ENCODE measurements at regions not wholly inside any gene's neighbourhood (a gene's known extent, or its start where the extent isn't known, plus 50 kb on each side); places are given as distances from the start of the nearest gene placed in this dataset.

- DNase-seq (ENCODE audit: low read depth, low spot score): no peak
- H3K4me3 ChIP-seq: no peak overlapping the region
- H3K36me3 ChIP-seq (ENCODE audit: insufficient read depth, low read length): no peaks in the 10 kb centered on the region
- TF ChIP-seq FOXP2 (optimal IDR thresholded peaks at IDR 0.05; ENCODE audit: control extremely low read depth, extremely low read length, insufficient read depth): no peak
- no peak overlapping the region for H3K27ac ChIP-seq
- no peaks in the 10 kb centered on the region for H3K9me3 ChIP-seq (ENCODE audit: low read depth, low read length)
- no peak overlapping the region for H3K9ac ChIP-seq (ENCODE audit: insufficient read length)
Observed at GRCh38 chr18:43665105-43665788, 388.0 kb upstream of the SYT4 start.

DNA sequence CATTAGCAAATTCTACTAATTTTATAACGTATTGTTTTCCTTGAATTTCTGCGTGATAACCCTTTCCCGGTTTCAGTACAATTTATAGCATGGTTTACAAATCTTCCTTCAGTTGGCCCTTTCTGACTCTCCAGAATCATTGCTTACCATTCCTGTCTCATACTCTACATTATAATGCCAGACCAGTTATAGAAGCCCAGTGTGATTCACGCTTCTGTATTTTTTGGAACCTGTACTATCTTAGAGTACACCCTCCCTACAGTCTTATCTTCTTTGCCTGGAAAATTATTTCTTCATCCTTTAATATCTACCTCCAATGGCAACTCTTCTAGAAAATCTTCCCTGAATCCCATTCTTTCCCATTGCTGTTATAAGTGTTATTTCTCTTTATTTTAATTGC is 391.6 kb upstream of the SYT4 start:
- no peak for DNase-seq (ENCODE audit: low read depth, low spot score)
- TF ChIP-seq FOXP2 (optimal IDR thresholded peaks at IDR 0.05; ENCODE audit: control extremely low read depth, extremely low read length, insufficient read depth) (no peak), EZH2 (IDR thresholded peaks at IDR 0.05) (no peak), POLR2AphosphoS5 (IDR thresholded peaks at IDR 0.05; ENCODE audit: borderline replicate concordance, low read depth, low read length) (no peak)
- H3K9me3 ChIP-seq (ENCODE audit: low read depth, low read length): no peaks in the 10 kb centered on the region
- H3K27ac ChIP-seq: no peak overlapping the region
- H3K36me3 ChIP-seq (ENCODE audit: insufficient read depth, low read length): no peaks in the 10 kb centered on the region
- H3K4me3 ChIP-seq: no peak overlapping the region
- H3K9ac ChIP-seq (ENCODE audit: insufficient read length): no peak overlapping the region

- Histone ChIP-seq H3K4me3 (no peak overlapping the region), H3K27ac (no peak overlapping the region), H3K36me3 (ENCODE audit: insufficient read depth, low read length) (no peaks in the 10 kb centered on the region), H3K9ac (ENCODE audit: insufficient read length) (no peak overlapping the region), H3K9me3 (ENCODE audit: low read depth, low read length) (no peaks in the 10 kb centered on the region)
- TF ChIP-seq FOXP2 (optimal IDR thresholded peaks at IDR 0.05; ENCODE audit: control extremely low read depth, extremely low read length, insufficient read depth) (no peak), POLR2AphosphoS5 (IDR thresholded peaks at IDR 0.05; ENCODE audit: borderline replicate concordance, low read depth, low read length) (no peak), EZH2 (IDR thresholded peaks at IDR 0.05) (no peak)
- DNase-seq (ENCODE audit: low read depth, low spot score): no peak
Observed at GRCh38 chr18:43671431-43671830, 394.1 kb upstream of the SYT4 start.

- Histone ChIP-seq H3K36me3 (ENCODE audit: insufficient read depth, low read length) (no peaks in the 10 kb centered on the region), H3K4me3 (no peak overlapping the region), H3K9ac (ENCODE audit: insufficient read length) (no peak overlapping the region), H3K27ac (no peak overlapping the region), H3K9me3 (ENCODE audit: low read depth, low read length) (no peaks in the 10 kb centered on the region)
- TF ChIP-seq EZH2 (IDR thresholded peaks at IDR 0.05) (no peak), POLR2AphosphoS5 (IDR thresholded peaks at IDR 0.05; ENCODE audit: borderline replicate concordance, low read depth, low read length) (no peak), FOXP2 (optimal IDR thresholded peaks at IDR 0.05; ENCODE audit: control extremely low read depth, extremely low read length, insufficient read depth) (no peak)
- no peak for DNase-seq (ENCODE audit: low read depth, low spot score)
Observed at GRCh38 chr18:43680096-43680495, 402.8 kb upstream of the SYT4 start.

GRCh38 chr18:43681661-43682060 is 404.4 kb upstream of the SYT4 start:
- TF ChIP-seq EZH2 (IDR thresholded peaks at IDR 0.05): no peak
- no peak for TF ChIP-seq POLR2AphosphoS5 (IDR thresholded peaks at IDR 0.05; ENCODE audit: borderline replicate concordance, low read depth, low read length)
- TF ChIP-seq FOXP2 (optimal IDR thresholded peaks at IDR 0.05; ENCODE audit: control extremely low read depth, extremely low read length, insufficient read depth): no peak
- no peaks in the 10 kb centered on the region for H3K9me3 ChIP-seq (ENCODE audit: low read depth, low read length)

GRCh38 chr18:43682196-43682595 is 404.9 kb upstream of the SYT4 start:
- H3K4me3 ChIP-seq: no peak overlapping the region
- no peak for DNase-seq (ENCODE audit: low read depth, low spot score)
- H3K9ac ChIP-seq (ENCODE audit: insufficient read length): no peak overlapping the region
- no peaks in the 10 kb centered on the region for H3K36me3 ChIP-seq (ENCODE audit: insufficient read depth, low read length)
- TF ChIP-seq EZH2 (IDR thresholded peaks at IDR 0.05) (no peak), FOXP2 (optimal IDR thresholded peaks at IDR 0.05; ENCODE audit: control extremely low read depth, extremely low read length, insufficient read depth) (no peak)
- no peaks in the 10 kb centered on the region for H3K9me3 ChIP-seq (ENCODE audit: low read depth, low read length)
- H3K27ac ChIP-seq: no peak overlapping the region

More at GRCh38 chr18:43681661-43682060, 404.4 kb upstream of the SYT4 start:
- H3K9ac ChIP-seq (ENCODE audit: insufficient read length): no peak overlapping the region
- H3K36me3 ChIP-seq (ENCODE audit: insufficient read depth, low read length): no peaks in the 10 kb centered on the region
- H3K4me3 ChIP-seq: no peak overlapping the region
- DNase-seq (ENCODE audit: low read depth, low spot score): no peak
- no peak overlapping the region for H3K27ac ChIP-seq

- no peaks in the 10 kb centered on the region for H3K36me3 ChIP-seq (ENCODE audit: insufficient read depth, low read length)
- H3K27ac ChIP-seq: no peak overlapping the region
- no peak for DNase-seq (ENCODE audit: low read depth, low spot score)
- no peak overlapping the region for H3K4me3 ChIP-seq
- H3K9me3 ChIP-seq (ENCODE audit: low read depth, low read length): no peaks in the 10 kb centered on the region
- no peak overlapping the region for H3K9ac ChIP-seq (ENCODE audit: insufficient read length)
- no peak for TF ChIP-seq POLR2AphosphoS5 (IDR thresholded peaks at IDR 0.05; ENCODE audit: borderline replicate concordance, low read depth, low read length)
- TF ChIP-seq EZH2 (IDR thresholded peaks at IDR 0.05): no peak
- no peak for TF ChIP-seq FOXP2 (optimal IDR thresholded peaks at IDR 0.05; ENCODE audit: control extremely low read depth, extremely low read length, insufficient read depth)
Observed at GRCh38 chr18:43686709-43687108, 409.4 kb upstream of the SYT4 start.

GRCh38 chr18:43692099-43692690 is 414.9 kb upstream of the SYT4 start:
- H3K27ac ChIP-seq: no peak overlapping the region
- no peak for TF ChIP-seq EZH2 (IDR thresholded peaks at IDR 0.05)
- no peak for TF ChIP-seq FOXP2 (optimal IDR thresholded peaks at IDR 0.05; ENCODE audit: control extremely low read depth, extremely low read length, insufficient read depth)
- no peak for TF ChIP-seq POLR2AphosphoS5 (IDR thresholded peaks at IDR 0.05; ENCODE audit: borderline replicate concordance, low read depth, low read length)
- no peak overlapping the region for H3K9ac ChIP-seq (ENCODE audit: insufficient read length)
- H3K9me3 ChIP-seq (ENCODE audit: low read depth, low read length): no peaks in the 10 kb centered on the region
- H3K4me3 ChIP-seq: no peak overlapping the region
- H3K36me3 ChIP-seq (ENCODE audit: insufficient read depth, low read length): no peaks in the 10 kb centered on the region
- DNase-seq (ENCODE audit: low read depth, low spot score): no peak

DNA sequence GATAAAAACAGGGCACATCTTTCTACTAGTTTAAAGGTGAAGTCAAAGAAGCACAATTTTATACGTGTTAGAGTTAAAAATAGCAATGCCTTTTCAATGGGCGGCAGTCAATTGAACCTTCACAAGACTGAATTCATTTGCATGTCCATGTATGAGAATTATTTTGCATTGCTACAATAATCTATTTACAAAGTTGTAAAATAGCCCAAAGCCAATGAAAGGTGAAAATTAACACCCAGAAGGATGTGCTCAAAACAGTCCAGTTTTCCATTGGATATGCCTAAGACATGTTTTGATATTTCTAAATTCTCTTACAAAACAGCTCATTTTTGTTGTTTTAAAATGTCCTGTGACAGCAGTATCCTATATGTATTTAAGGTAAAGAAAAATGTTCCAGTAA is 425.1 kb upstream of the SYT4 start:
- H3K36me3 ChIP-seq (ENCODE audit: insufficient read depth, low read length): no peaks in the 10 kb centered on the region
- no peak overlapping the region for H3K27ac ChIP-seq
- TF ChIP-seq FOXP2 (optimal IDR thresholded peaks at IDR 0.05; ENCODE audit: control extremely low read depth, extremely low read length, insufficient read depth) (no peak), EZH2 (IDR thresholded peaks at IDR 0.05) (no peak), POLR2AphosphoS5 (IDR thresholded peaks at IDR 0.05; ENCODE audit: borderline replicate concordance, low read depth, low read length) (no peak)
- H3K9ac ChIP-seq (ENCODE audit: insufficient read length): no peak overlapping the region
- no peak overlapping the region for H3K4me3 ChIP-seq
- no peak for DNase-seq (ENCODE audit: low read depth, low spot score)
- no peaks in the 10 kb centered on the region for H3K9me3 ChIP-seq (ENCODE audit: low read depth, low read length)

Data from SK-N-MC (cell line).